Activated CD8-positive, alpha-beta T cell treated with anti-CD3 and anti-CD28 coated beads for 36 hours (primary cell): ENCODE measurements at regions not wholly inside any gene's neighbourhood (a gene's known extent, or its start where the extent isn't known, plus 50 kb on each side); places are given as distances from the start of the nearest gene placed in this dataset.

Experiments
- ATAC-seq: fragments of 200-7000 bp; cut with Tn5 transposase; one replicate; pipeline ENCODE4 v1.10.0; 2021; ENCODE audit warnings: mild to moderate bottlenecking, moderate library complexity
- CTCF ChIA-PET: fragments of 350-600 bp; sonication (Branson Sonifier 250); formaldehyde crosslinking; loops from one replicate; lab custom pipeline; 2021; ENCODE audit warnings: antibody characterized with exemption; lab: Charles Lee
- POLR2A ChIA-PET: fragments of 350-600 bp; sonication (Branson Sonifier 250); formaldehyde crosslinking; loops from one replicate; lab custom pipeline; 2021; ENCODE audit warnings: antibody characterized with exemption; lab: Charles Lee
- DNase-seq: peaks from one replicate; pipeline ENCODE4 v3.0.0-alpha.2; 2020
- H3K27ac Mint-ChIP-seq: one replicate; pipeline ENCODE4 v1.8.0; 2021; ENCODE audit warnings: mild to moderate bottlenecking, mixed read lengths
- H3K27me3 Mint-ChIP-seq: one replicate; pipeline ENCODE4 v1.8.0; 2021; ENCODE audit warnings: mixed read lengths
- H3K36me3 Mint-ChIP-seq: one replicate; pipeline ENCODE4 v1.8.0; 2021; ENCODE audit warnings: low read depth, mixed read lengths
- H3K4me1 Mint-ChIP-seq: one replicate; pipeline ENCODE4 v1.8.0; 2021; ENCODE audit warnings: low read depth, mixed read lengths
- H3K4me3 Mint-ChIP-seq: one replicate; pipeline ENCODE4 v1.8.0; 2021; ENCODE audit warnings: mild to moderate bottlenecking, moderate library complexity, mixed read lengths
- H3K9me3 Mint-ChIP-seq: one replicate; pipeline ENCODE4 v1.8.0; 2021; ENCODE audit warnings: mixed read lengths
- intact Hi-C: fragments of 100-400 bp; cut with micrococcal nuclease; formaldehyde crosslinking; loops from one replicate; pipeline ENCODE4 v1.10.0; 2022
- TF ChIP-seq, protein P1 (sequence below): fragments of 200-600 bp; IDR thresholded peaks from one replicate; pipeline ENCODE4 v1.8.0; 2022; ENCODE audit warnings: antibody characterized with exemption, mild to moderate bottlenecking

DNA sequence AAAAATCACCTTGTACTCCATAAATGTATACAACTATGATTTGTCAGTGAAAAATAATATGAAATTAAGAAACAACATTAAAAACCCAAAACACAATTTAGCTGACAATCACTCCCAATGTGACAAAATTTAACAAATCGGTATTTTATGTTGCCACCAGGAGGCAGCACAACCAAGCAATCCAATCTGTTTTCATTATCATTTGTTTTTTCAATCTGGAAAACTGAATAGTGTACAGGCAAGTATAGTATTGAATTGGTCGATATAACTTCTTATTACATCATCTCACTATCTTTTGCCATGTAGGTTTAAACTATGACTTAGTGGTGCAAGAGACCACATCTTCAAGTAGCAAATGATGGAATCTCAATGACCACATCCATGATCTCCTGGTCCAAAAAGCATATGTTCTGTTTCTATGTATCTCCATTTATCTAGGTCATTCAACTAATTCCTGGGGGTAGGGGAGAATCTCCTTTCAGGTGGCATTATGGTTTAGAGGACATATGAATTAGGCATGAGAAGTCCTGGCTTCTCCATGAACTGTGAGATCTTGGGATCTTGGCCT is 112.9 kb upstream of the AGA start:
- Mint-ChIP-seq H3K27me3 (no peaks in the 10 kb centered on the region), H3K4me3 (no peak overlapping the region), H3K9me3 (no peaks in the 10 kb centered on the region), H3K4me1 (no peaks in the 10 kb centered on the region), H3K36me3 (peaks cover 2% of the 10 kb centered on the region), H3K27ac (no peak overlapping the region)
- POLR2A ChIA-PET, result no interaction called here
- CTCF ChIA-PET, result interaction anchor here (0.7 to 2.2 kb wide), 6 partner anchors 9 to 311 kb away, joined by 3 to 7 read pairs (median 4); no protein-coding TSS in a partner anchor
- intact Hi-C loops, result no loop called here
- TF ChIP-seq, protein P1, sequence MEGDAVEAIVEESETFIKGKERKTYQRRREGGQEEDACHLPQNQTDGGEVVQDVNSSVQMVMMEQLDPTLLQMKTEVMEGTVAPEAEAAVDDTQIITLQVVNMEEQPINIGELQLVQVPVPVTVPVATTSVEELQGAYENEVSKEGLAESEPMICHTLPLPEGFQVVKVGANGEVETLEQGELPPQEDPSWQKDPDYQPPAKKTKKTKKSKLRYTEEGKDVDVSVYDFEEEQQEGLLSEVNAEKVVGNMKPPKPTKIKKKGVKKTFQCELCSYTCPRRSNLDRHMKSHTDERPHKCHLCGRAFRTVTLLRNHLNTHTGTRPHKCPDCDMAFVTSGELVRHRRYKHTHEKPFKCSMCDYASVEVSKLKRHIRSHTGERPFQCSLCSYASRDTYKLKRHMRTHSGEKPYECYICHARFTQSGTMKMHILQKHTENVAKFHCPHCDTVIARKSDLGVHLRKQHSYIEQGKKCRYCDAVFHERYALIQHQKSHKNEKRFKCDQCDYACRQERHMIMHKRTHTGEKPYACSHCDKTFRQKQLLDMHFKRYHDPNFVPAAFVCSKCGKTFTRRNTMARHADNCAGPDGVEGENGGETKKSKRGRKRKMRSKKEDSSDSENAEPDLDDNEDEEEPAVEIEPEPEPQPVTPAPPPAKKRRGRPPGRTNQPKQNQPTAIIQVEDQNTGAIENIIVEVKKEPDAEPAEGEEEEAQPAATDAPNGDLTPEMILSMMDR, result peak; percentile 77
- ATAC-seq, result no peak
- peak; percentile 50 for DNase-seq

DNA sequence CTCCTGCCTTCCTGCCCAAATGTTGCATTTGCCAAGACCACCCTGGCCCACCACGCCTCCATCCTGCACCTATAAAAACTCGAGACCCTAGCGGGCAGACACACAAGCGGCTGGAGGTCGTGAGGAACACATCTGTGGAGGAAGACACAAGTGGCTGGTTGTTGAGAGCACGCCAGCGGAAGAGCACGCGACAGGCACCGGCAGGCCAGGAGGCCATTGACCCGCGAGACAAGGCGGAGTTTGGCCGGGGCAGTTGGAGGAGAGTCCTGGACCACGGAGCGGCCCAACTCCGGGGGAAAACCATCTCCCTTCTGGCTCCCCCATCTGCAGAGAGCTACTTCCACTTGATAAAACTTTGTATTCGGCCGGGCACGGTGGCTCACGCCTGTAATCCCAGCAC is 115.2 kb upstream of the AGA start:
- ATAC-seq, result no peak
- intact Hi-C loops, result no loop called here
- Mint-ChIP-seq H3K36me3 (no peaks in the 10 kb centered on the region), H3K9me3 (no peaks in the 10 kb centered on the region), H3K27me3 (no peaks in the 10 kb centered on the region), H3K4me1 (no peaks in the 10 kb centered on the region), H3K4me3 (no peak overlapping the region), H3K27ac (no peak overlapping the region)
- no peak for DNase-seq
- POLR2A ChIA-PET, result no interaction called here
- CTCF ChIA-PET, result no interaction called here
- TF ChIP-seq, protein P1, result no peak

DNA sequence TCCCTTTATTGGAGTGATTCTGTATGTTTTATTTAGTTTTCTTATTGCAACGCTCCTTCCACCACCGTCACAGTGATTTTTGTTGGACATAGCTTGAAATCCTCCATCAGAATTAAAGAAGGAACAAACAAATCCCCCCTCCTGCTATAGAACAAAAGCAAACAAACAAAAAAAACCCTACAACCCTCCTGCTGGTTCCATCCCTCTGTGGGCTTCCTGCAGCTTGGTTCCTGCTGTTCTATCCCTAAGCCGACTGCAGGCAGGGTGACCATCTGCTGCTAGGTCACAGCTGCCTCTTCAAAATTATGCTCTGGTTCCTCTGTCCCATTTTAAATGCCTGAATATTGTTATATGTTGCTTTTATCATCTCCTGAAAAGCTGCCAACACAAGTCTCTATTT is 116.8 kb upstream of the AGA start:
- Mint-ChIP-seq H3K4me1 (no peaks in the 10 kb centered on the region), H3K4me3 (no peak overlapping the region)
- CTCF ChIA-PET, result interaction anchor here (2.1 kb wide), 1 partner anchor 309 kb away, joined by 6 read pairs; no protein-coding TSS in a partner anchor

DNA sequence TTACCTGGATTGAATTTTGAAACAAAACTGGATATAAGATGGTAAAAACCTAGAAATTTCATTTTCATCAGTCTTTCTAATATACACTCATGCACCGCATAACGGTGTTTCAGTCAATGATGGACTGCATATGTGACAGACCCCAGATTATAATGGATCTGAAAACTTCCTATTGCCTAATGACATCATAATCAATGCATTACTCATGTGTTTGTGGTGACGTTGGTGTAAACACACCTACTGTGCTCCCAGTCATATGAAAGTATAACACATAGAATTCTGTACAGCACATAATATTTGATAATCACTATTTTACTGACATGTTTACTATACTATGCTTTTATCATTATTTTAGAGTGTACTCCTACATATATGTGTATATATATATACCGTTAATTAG is 119.9 kb upstream of the AGA start:
- ATAC-seq (no peak), DNase-seq (no peak)
- TF ChIP-seq, protein P1, result no peak
- Mint-ChIP-seq H3K36me3 (no peaks in the 10 kb centered on the region), H3K27ac (no peak overlapping the region), H3K4me1 (no peaks in the 10 kb centered on the region), H3K27me3 (no peaks in the 10 kb centered on the region), H3K4me3 (no peak overlapping the region), H3K9me3 (no peaks in the 10 kb centered on the region)
- POLR2A ChIA-PET, result no interaction called here
- intact Hi-C loops, result no loop called here
- CTCF ChIA-PET, result no interaction called here

More for the DNA sequence above, 116.8 kb upstream of the AGA start:
- POLR2A ChIA-PET, result no interaction called here
- TF ChIP-seq, protein P1, result no peak
- no peak for ATAC-seq
- H3K27ac Mint-ChIP-seq, result no peak overlapping the region
- H3K36me3 Mint-ChIP-seq, result no peaks in the 10 kb centered on the region
- no peaks in the 10 kb centered on the region for H3K9me3 Mint-ChIP-seq
- no peak for DNase-seq
- no peaks in the 10 kb centered on the region for H3K27me3 Mint-ChIP-seq
- intact Hi-C loops, result no loop called here

DNA sequence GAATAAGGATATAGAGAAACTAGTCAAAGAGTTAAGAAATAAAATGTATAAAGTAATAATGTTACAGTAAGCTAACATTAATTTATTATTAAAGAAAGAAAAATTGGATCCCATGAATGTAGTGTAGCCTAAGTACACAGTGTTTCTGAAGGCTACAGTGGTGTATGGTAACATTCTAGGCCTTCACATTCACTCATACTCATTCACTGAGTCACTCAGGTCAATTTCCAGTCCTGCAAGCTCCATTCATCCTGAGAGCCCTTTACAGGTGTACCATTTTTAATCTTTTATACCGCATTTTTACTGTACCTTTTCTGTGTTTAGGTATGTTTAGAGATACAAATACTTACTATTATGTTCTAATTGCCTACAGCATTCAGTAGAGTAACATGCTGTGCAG is 120.6 kb upstream of the AGA start:
- no peak overlapping the region for H3K4me3 Mint-ChIP-seq
- no peak overlapping the region for H3K27ac Mint-ChIP-seq
- no peaks in the 10 kb centered on the region for H3K36me3 Mint-ChIP-seq
- H3K9me3 Mint-ChIP-seq, result no peaks in the 10 kb centered on the region
- ATAC-seq, result no peak
- H3K4me1 Mint-ChIP-seq, result no peaks in the 10 kb centered on the region
- H3K27me3 Mint-ChIP-seq, result no peaks in the 10 kb centered on the region
- ChIA-PET POLR2A (no interaction called here), CTCF (interaction anchor here (0.9 to 1.1 kb wide), 2 partner anchors 16 to 312 kb away, joined by 3 read pairs; no protein-coding TSS in a partner anchor)
- intact Hi-C loops, result no loop called here
- TF ChIP-seq, protein P1, result no peak
- no peak for DNase-seq
